BLaER1 (cell line): ENCODE measurements at regions not wholly inside any gene's neighbourhood (a gene's known extent, or its start where the extent isn't known, plus 50 kb on each side); places are given as distances from the start of the nearest gene placed in this dataset.

Experiments used
- H3K27ac ChIP-seq: shearing (Covaris generic); formaldehyde crosslinking; 2 replicates; pipeline ENCODE4 v1.8.1; 2022
- H3K27me3 ChIP-seq: shearing (Covaris generic); formaldehyde crosslinking; 2 replicates; pipeline ENCODE4 v1.8.1; 2022
- H3K36me3 ChIP-seq: shearing (Covaris generic); formaldehyde crosslinking; 2 replicates; pipeline ENCODE4 v1.8.1; 2022
- H3K4me1 ChIP-seq: shearing (Covaris generic); formaldehyde crosslinking; 2 replicates; pipeline ENCODE4 v1.8.1; 2022
- H3K4me2 ChIP-seq: shearing (Covaris generic); formaldehyde crosslinking; 2 replicates; pipeline ENCODE4 v1.8.1; 2022
- H3K4me3 ChIP-seq: shearing (Covaris generic); formaldehyde crosslinking; 2 replicates; pipeline ENCODE4 v1.8.1; 2022
- H3K9ac ChIP-seq: shearing (Covaris generic); formaldehyde crosslinking; 2 replicates; pipeline ENCODE4 v1.8.1; 2022
- H3K9me3 ChIP-seq: shearing (Covaris generic); formaldehyde crosslinking; 2 replicates; pipeline ENCODE4 v1.8.1; 2022
- H4K20me1 ChIP-seq: shearing (Covaris generic); formaldehyde crosslinking; 2 replicates; pipeline ENCODE4 v1.8.1; 2022
- Cebpa-rat ChIP-seq: shearing (Covaris generic); IDR thresholded peaks from 2 replicates; pipeline ENCODE4 v1.8.1; 2022

DNA sequence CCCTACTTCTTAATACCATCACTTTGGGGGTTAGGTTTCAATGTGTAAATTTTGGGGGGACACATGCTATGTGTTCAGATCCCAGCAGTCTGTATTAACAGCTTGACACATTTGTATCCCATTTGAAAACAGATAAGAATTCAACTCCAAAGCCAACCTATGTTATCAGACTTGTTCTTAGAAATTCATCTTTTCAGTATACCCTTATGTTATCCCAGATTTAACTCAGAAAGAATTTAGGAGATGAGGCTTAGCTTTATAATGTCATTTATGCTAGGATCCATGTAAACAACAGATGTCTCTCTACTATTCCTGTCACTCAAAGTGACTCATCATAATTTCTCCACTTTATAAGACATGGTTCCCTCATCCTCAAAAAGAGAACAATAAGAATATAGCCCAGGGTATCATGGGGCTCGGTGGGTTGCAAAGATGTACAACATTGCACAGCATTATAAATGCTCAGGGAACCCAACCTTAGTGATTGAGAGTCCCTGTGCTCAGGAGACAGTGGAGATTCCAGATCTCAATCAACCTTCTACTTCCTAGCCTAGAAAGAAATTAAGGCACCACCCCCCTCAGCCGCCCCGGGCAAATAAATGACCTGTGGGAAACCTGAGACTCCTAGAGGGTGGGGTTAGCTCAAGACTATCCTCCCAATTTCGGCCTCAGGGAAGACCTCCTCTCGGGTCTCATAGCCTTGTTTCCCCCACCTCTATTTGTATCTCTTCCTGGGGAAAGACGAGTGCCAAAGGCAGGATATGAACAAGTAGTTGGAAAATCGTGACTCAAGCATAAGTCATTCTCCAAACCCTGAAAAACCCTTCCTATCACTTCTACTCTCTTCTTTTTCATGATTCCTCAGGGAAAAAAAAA is 265.1 kb upstream of the CAMK1G start:
- H3K27ac ChIP-seq, result no peak overlapping the region
- no peak for TF ChIP-seq Cebpa-rat

DNA sequence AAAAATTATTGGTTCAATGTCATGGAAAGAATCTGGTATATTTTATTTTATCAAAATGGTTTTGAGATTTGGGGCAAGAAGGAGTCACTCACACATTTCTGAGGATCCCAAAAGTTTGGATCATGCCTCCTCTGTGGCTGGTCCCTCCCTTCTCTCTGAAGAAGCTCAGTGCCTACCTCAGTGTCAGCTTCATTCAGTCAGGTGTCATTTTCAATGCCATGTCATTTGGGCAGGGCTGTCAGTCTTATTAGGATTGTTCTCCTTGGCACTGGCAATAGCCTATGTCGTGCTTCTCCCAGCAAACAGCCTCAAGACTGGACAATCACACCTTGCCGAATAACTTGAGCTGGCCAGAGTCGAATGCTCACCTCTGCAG is 264.5 kb upstream of the CAMK1G start:
- H4K20me1 ChIP-seq, result no peaks in the 10 kb centered on the region
- no peaks in the 10 kb centered on the region for H3K27me3 ChIP-seq
- no peaks in the 10 kb centered on the region for H3K4me1 ChIP-seq
- H3K36me3 ChIP-seq, result no peaks in the 10 kb centered on the region
- H3K9ac ChIP-seq, result no peak overlapping the region
- no peak overlapping the region for H3K27ac ChIP-seq
- H3K4me3 ChIP-seq, result no peak overlapping the region
- no peak overlapping the region for H3K4me2 ChIP-seq
- no peak for TF ChIP-seq Cebpa-rat
- 0 out of 2 replicates have a peak, but pooled peaks cover 3% of the 10 kb centered on the region for H3K9me3 ChIP-seq

More for the DNA sequence above, 265.1 kb upstream of the CAMK1G start:
- Histone ChIP-seq H4K20me1 (no peaks in the 10 kb centered on the region), H3K9ac (no peak overlapping the region), H3K4me1 (no peaks in the 10 kb centered on the region), H3K36me3 (no peaks in the 10 kb centered on the region), H3K27me3 (no peaks in the 10 kb centered on the region), H3K4me3 (no peak overlapping the region), H3K9me3 (0 out of 2 replicates have a peak, but pooled peaks cover 3% of the 10 kb centered on the region), H3K4me2 (no peak overlapping the region)

DNA sequence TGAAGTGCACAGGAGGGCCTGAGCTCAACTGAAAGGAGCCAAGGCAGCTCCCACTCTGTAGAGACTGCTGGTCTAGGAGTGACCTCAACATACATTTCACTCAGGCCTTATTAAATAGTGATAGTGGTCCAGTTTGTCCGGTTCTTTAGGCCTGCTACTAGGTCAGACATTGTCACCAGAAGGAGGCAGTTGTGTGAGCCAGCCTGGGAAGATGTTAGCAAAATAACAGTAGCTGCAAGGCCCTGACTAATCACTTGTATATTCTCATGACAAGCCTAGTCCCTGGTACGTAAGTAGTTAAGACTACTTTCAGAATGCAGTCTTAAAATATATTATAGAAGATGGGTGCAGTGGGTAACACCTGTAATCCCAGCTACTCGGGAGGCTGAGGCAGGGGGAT is 264.0 kb upstream of the CAMK1G start:
- H3K4me1 ChIP-seq, result no peaks in the 10 kb centered on the region
- H3K36me3 ChIP-seq, result no peaks in the 10 kb centered on the region
- H4K20me1 ChIP-seq, result no peaks in the 10 kb centered on the region
- H3K4me2 ChIP-seq, result no peak overlapping the region
- TF ChIP-seq Cebpa-rat, result no peak
- H3K9me3 ChIP-seq, result 0 out of 2 replicates have a peak, but pooled peaks cover 3% of the 10 kb centered on the region
- no peak overlapping the region for H3K4me3 ChIP-seq
- no peaks in the 10 kb centered on the region for H3K27me3 ChIP-seq
- no peak overlapping the region for H3K27ac ChIP-seq
- no peak overlapping the region for H3K9ac ChIP-seq

DNA sequence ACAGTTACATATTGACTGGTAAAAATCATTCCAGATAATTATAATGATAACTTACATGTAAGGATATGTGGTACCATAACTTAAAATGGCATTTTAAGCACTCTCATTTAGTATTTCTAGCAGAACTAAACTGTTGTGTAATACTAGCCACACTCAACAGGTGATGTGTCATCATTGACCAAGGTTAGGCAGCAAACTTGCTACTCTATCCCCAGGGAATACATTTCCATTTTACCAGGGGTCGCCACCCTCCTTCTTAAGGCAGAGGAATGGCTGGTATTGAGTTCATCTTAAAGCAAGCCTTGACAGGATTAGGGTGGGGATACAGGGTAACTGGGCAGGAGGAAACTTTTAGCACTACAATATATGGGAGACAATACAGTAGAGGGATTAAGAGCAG is 259.8 kb upstream of the CAMK1G start:
- Histone ChIP-seq H3K9ac (no peak overlapping the region), H3K4me2 (no peak overlapping the region), H3K27ac (no peak overlapping the region), H3K36me3 (no peaks in the 10 kb centered on the region), H4K20me1 (no peaks in the 10 kb centered on the region), H3K27me3 (no peaks in the 10 kb centered on the region), H3K4me3 (no peak overlapping the region), H3K9me3 (0 out of 2 replicates have a peak, but pooled peaks cover 3% of the 10 kb centered on the region), H3K4me1 (no peaks in the 10 kb centered on the region)
- no peak for TF ChIP-seq Cebpa-rat

DNA sequence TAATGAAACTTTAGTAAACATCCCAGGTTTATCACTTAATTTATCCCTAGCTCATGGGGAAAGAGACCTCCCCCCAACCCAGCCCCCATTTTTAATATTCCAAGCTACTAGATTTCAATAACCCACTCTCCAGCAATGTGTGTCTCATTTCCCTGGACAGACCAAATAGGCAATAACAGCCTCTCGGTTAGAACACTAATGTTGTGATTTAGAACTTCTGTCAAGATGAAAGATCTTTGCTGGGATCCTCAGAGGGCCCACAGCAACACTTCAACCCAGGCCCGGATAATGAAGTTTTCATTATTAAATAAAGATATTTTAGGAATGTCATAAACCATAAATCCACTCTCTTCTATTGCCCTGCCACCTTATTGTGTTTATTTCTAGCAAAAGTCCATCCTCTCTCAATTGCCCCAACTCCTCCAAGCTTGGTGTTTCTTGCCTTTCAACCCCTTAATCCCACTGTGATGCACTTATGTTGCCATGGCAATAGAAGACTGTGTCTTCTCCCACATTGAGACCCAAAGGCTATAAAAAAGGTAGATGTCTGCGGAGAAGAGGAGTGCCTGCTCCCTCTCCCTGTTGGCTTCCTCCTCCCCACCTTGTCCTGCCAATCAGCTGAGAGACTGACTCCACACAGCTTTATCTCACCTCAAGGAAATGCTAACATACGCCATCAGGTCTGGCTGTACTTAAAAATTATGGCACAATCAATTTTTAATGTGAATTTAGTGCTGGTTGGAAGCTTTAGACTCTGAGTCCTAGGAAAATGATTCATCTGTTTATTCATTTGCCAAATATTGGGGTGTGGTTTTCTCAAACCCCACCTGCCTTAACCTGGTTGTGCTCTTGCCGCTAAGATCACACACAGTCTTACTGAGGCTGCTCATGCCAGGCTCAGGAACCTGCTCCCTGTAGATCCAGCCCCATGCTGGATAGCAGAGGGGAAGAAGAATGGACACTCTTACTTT is 258.3 kb upstream of the CAMK1G start:
- H3K4me1 ChIP-seq, result no peaks in the 10 kb centered on the region
- H3K9ac ChIP-seq, result no peak overlapping the region
- H3K36me3 ChIP-seq, result no peaks in the 10 kb centered on the region
- H4K20me1 ChIP-seq, result no peaks in the 10 kb centered on the region
- no peak for TF ChIP-seq Cebpa-rat
- no peak overlapping the region for H3K4me3 ChIP-seq
- no peak overlapping the region for H3K27ac ChIP-seq
- H3K4me2 ChIP-seq, result no peak overlapping the region
- H3K9me3 ChIP-seq, result 0 out of 2 replicates have a peak, but pooled peaks cover 3% of the 10 kb centered on the region
- H3K27me3 ChIP-seq, result no peaks in the 10 kb centered on the region

DNA sequence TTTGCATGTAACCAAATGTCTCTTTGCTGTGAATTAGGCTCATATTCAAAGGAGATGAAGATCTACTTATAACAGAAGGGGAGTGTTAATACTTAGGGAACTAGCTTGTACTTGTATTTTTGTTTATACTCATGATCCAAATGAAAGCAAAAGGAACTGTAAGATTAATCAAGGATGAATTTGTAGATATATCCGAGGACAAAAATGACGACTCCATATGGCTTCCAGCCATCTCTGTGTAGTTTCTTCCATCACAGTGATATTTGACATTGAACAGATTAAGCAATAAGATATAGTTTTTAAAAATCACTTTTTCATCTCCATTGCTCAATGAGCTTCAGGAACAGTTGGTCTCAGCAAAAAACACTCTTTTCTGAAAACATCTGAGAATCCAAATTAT is 257.4 kb upstream of the CAMK1G start:
- no peak for TF ChIP-seq Cebpa-rat
- Histone ChIP-seq H3K27ac (no peak overlapping the region), H3K4me3 (no peak overlapping the region), H3K27me3 (no peaks in the 10 kb centered on the region), H3K9ac (no peak overlapping the region), H3K36me3 (no peaks in the 10 kb centered on the region), H3K9me3 (0 out of 2 replicates have a peak, but pooled peaks cover under 1% of the 10 kb centered on the region), H3K4me2 (no peak overlapping the region), H4K20me1 (no peaks in the 10 kb centered on the region), H3K4me1 (no peaks in the 10 kb centered on the region)

DNA sequence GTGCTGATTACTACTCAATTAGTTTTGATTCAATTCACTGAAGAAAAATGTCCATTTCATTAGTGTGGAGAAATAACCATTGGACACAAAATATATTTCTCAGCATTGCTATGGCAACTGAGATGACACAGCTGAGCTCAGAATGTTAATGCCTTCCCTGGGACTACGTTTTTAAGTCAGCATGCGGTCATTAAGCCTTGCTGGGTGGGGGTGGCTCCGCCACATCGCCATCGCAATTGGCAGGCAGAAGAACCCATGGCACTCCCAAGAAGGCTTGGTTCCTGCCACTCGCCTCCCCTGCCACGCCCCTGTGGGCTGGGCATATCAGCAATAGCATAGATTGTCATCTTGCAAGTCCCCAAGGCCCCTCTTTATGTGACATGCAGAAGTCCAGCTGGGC is 256.7 kb upstream of the CAMK1G start:
- TF ChIP-seq Cebpa-rat, result no peak
- Histone ChIP-seq H3K36me3 (no peaks in the 10 kb centered on the region), H3K9ac (no peak overlapping the region), H3K27ac (no peak overlapping the region), H3K4me2 (no peak overlapping the region), H3K27me3 (no peaks in the 10 kb centered on the region), H3K4me1 (no peaks in the 10 kb centered on the region), H4K20me1 (no peaks in the 10 kb centered on the region), H3K4me3 (no peak overlapping the region), H3K9me3 (no peaks in the 10 kb centered on the region)

DNA sequence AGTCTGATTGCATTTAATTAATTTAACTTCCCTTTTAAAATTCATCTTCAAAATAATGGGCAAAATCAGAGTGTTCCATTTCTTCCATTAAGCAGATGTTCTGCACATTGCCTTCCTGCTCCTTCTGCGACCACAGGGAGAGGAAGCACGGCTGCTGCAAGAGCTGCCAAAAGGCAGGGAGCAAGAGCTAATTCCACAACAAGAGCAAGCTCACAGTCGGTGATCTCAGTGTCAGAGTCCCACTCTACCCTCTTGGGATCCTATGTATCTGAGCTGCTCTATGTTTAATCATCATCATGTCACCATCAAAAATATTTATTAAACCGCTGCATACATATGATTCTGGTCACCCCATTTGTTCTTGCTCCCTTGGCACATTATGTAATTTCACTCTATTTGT is 255.3 kb upstream of the CAMK1G start:
- Histone ChIP-seq H3K4me1 (no peaks in the 10 kb centered on the region), H3K4me3 (no peak overlapping the region), H3K27ac (no peak overlapping the region), H3K4me2 (no peak overlapping the region), H4K20me1 (no peaks in the 10 kb centered on the region), H3K9ac (no peak overlapping the region), H3K27me3 (no peaks in the 10 kb centered on the region), H3K36me3 (no peaks in the 10 kb centered on the region), H3K9me3 (no peaks in the 10 kb centered on the region)
- TF ChIP-seq Cebpa-rat, result no peak

DNA sequence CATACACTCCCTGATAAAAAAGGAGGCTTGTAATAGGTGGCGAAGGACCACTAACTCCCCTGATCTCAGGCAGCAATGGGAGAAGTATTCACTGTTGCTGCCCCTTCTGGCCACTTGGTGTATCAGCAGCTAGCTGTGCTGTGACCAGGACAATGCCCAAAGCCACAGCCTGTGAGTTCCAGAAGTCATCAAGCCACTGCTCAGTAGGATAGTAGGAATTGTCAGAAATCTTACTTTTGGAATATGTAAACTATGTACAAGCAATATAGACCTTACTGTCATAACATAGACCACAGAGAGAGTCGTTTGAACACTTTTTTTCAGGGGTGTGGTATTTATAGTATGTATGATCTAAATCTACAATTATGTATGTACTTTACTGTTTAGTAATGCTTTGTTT is 248.3 kb upstream of the CAMK1G start:
- no peaks in the 10 kb centered on the region for H3K4me1 ChIP-seq
- H3K27ac ChIP-seq, result no peak overlapping the region
- H3K9me3 ChIP-seq, result no peaks in the 10 kb centered on the region
- H3K4me2 ChIP-seq, result no peak overlapping the region
- TF ChIP-seq Cebpa-rat, result no peak
- H4K20me1 ChIP-seq, result no peaks in the 10 kb centered on the region
- H3K36me3 ChIP-seq, result no peaks in the 10 kb centered on the region
- no peaks in the 10 kb centered on the region for H3K27me3 ChIP-seq
- no peak overlapping the region for H3K4me3 ChIP-seq
- no peak overlapping the region for H3K9ac ChIP-seq

DNA sequence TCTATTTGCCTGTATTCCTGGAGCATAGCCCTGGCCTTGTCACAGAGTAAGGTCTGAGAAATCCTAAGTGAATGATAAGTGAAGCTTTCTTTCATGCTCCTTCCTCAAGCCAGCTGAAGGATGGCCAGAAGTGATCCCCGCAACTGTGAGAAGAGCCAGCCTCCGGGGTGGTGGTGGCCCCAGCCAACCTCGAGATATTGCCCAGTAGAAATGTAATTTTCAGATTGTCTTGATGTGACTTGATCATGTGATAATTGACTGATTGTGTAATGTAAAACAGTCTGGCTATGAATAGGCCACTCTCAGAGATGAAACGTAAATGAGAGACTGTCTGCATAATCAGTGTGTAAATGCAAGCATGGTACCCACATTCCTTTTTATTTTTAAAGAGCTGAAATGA is 242.4 kb upstream of the CAMK1G start:
- Histone ChIP-seq H3K27ac (no peak overlapping the region), H3K9ac (no peak overlapping the region), H4K20me1 (no peaks in the 10 kb centered on the region), H3K36me3 (no peaks in the 10 kb centered on the region), H3K4me3 (no peak overlapping the region), H3K4me1 (no peaks in the 10 kb centered on the region), H3K27me3 (no peaks in the 10 kb centered on the region), H3K9me3 (no peaks in the 10 kb centered on the region), H3K4me2 (no peak overlapping the region)
- no peak for TF ChIP-seq Cebpa-rat
